WTC11 (cell line): ENCODE measurements at regions not wholly inside any gene's neighbourhood (a gene's known extent, or its start where the extent isn't known, plus 50 kb on each side); places are given as distances from the start of the nearest gene placed in this dataset.

Experiments used
- ATAC-seq: fragments of 200-7000 bp; cut with Tn5 transposase; 2 replicates; pipeline ENCODE4 v1.10.0; 2021; ENCODE audit warnings: mild to moderate bottlenecking, moderate library complexity
- CTCF ChIA-PET: fragments of 300-600 bp; sonication (Branson Sonifier 250); formaldehyde crosslinking; loops from one replicate; lab custom pipeline; 2021; ENCODE audit warnings: antibody characterized with exemption; lab: Charles Lee
- POLR2A ChIA-PET: fragments of 350-600 bp; sonication (Branson Sonifier 250); formaldehyde crosslinking; loops from one replicate; lab custom pipeline; 2021; ENCODE audit warnings: antibody characterized with exemption; lab: Charles Lee
- DNase-seq: peaks from one replicate; pipeline ENCODE4 v3.0.0; 2021; ENCODE audit warnings: low spot score
- H3K27ac Mint-ChIP-seq: 2 replicates; pipeline ENCODE4 v1.8.0; 2021; ENCODE audit warnings: mixed read lengths
- H3K27me3 Mint-ChIP-seq: 2 replicates; pipeline ENCODE4 v1.8.0; 2021; ENCODE audit warnings: low read depth, mild to moderate bottlenecking, moderate library complexity, mixed read lengths
- H3K36me3 Mint-ChIP-seq: 2 replicates; pipeline ENCODE4 v1.8.0; 2021; ENCODE audit warnings: mixed read lengths
- H3K4me1 Mint-ChIP-seq: 2 replicates; pipeline ENCODE4 v1.8.0; 2022; ENCODE audit warnings: mixed read lengths
- H3K4me3 Mint-ChIP-seq: 2 replicates; pipeline ENCODE4 v1.8.0; 2021; ENCODE audit warnings: mild to moderate bottlenecking, moderate library complexity, mixed read lengths
- H3K9me3 Mint-ChIP-seq: 2 replicates; pipeline ENCODE4 v1.8.0; 2021; ENCODE audit warnings: mixed read lengths
- ATF2 ChIP-seq: sonication (generic); formaldehyde crosslinking; IDR thresholded peaks from 2 replicates; pipeline ENCODE4 v1.8.1; 2022; ENCODE audit warnings: low read depth, missing genetic modification reagents, borderline replicate concordance
- CBFB ChIP-seq: sonication (generic); formaldehyde crosslinking; IDR thresholded peaks from 2 replicates; pipeline ENCODE4 v1.8.1; 2022; ENCODE audit warnings: mild to moderate bottlenecking, low read depth, missing genetic modification reagents
- CREM ChIP-seq: sonication (generic); formaldehyde crosslinking; IDR thresholded peaks from 2 replicates; pipeline ENCODE4 v1.8.1; 2022; ENCODE audit warnings: mild to moderate bottlenecking, missing genetic modification reagents, moderate library complexity
- ETV6 ChIP-seq: sonication (generic); formaldehyde crosslinking; IDR thresholded peaks from 2 replicates; pipeline ENCODE4 v1.8.1; 2022; ENCODE audit warnings: mild to moderate bottlenecking, missing genetic modification reagents
- FOXJ3 ChIP-seq: sonication (generic); formaldehyde crosslinking; IDR thresholded peaks from 2 replicates; pipeline ENCODE4 v1.9.0; 2021; ENCODE audit warnings: missing genetic modification reagents, mild to moderate bottlenecking, borderline replicate concordance
- IRF2 ChIP-seq: sonication (generic); formaldehyde crosslinking; IDR thresholded peaks from 2 replicates; pipeline ENCODE4 v1.8.0; 2022; ENCODE audit warnings: low read depth, missing genetic modification reagents, borderline replicate concordance
- JUN ChIP-seq: sonication (generic); formaldehyde crosslinking; IDR thresholded peaks from 2 replicates; pipeline ENCODE4 v1.8.0; 2023; ENCODE audit warnings: mild to moderate bottlenecking, missing genetic modification reagents
- KAT7 ChIP-seq: sonication (generic); formaldehyde crosslinking; IDR thresholded peaks from 2 replicates; pipeline ENCODE4 v1.8.1; 2023; ENCODE audit warnings: missing genetic modification reagents, mild to moderate bottlenecking, borderline replicate concordance
- MYBL2 ChIP-seq: sonication (generic); formaldehyde crosslinking; IDR thresholded peaks from 2 replicates; pipeline ENCODE4 v1.8.1; 2023; ENCODE audit warnings: mild to moderate bottlenecking, moderate library complexity, missing genetic modification reagents
- NFE2L1 ChIP-seq: sonication (generic); formaldehyde crosslinking; IDR thresholded peaks from 2 replicates; pipeline ENCODE4 v1.8.1; 2023; ENCODE audit warnings: missing genetic modification reagents
- NR2C2 ChIP-seq: sonication (generic); formaldehyde crosslinking; IDR thresholded peaks from 2 replicates; pipeline ENCODE4 v1.8.0; 2022; ENCODE audit warnings: mild to moderate bottlenecking, missing genetic modification reagents
- NR3C1 ChIP-seq: sonication (generic); formaldehyde crosslinking; conservative IDR thresholded peaks from 2 replicates; pipeline ENCODE4 v1.8.1; 2023; ENCODE audit warnings: low read depth, mild to moderate bottlenecking, missing genetic modification reagents
- PRDM15 ChIP-seq: sonication (generic); formaldehyde crosslinking; IDR thresholded peaks from 2 replicates; pipeline ENCODE4 v1.8.0; 2022; ENCODE audit warnings: missing genetic modification reagents
- TEAD4 ChIP-seq: sonication (generic); formaldehyde crosslinking; IDR thresholded peaks from 2 replicates; pipeline ENCODE4 v1.8.0; 2022; ENCODE audit warnings: mild to moderate bottlenecking, missing genetic modification reagents
- TP53 ChIP-seq: sonication (generic); formaldehyde crosslinking; IDR thresholded peaks from 2 replicates; pipeline ENCODE4 v1.8.1; 2023; ENCODE audit warnings: mild to moderate bottlenecking, missing genetic modification reagents
- USF2 ChIP-seq: sonication (generic); formaldehyde crosslinking; IDR thresholded peaks from 2 replicates; pipeline ENCODE4 v1.8.1; 2023; ENCODE audit warnings: mild to moderate bottlenecking, missing genetic modification reagents, moderate library complexity
- ZBTB21 ChIP-seq: sonication (generic); formaldehyde crosslinking; IDR thresholded peaks from 2 replicates; pipeline ENCODE4 v1.8.1; 2023; ENCODE audit warnings: mild to moderate bottlenecking, missing genetic modification reagents, borderline replicate concordance
- ZNF416 ChIP-seq: fragments of 250-450 bp; sonication (Bioruptor Pico); IDR thresholded peaks from 2 replicates; pipeline ENCODE4 v1.9.0; 2021; ENCODE audit warnings: mild to moderate bottlenecking, inconsistent platforms
- ZSCAN18 ChIP-seq: fragments of 250-450 bp; sonication (Bioruptor Pico); IDR thresholded peaks from 2 replicates; pipeline ENCODE4 v2.1.2; 2022; ENCODE audit warnings: mild to moderate bottlenecking, moderate library complexity
- TF ChIP-seq, protein P1 (sequence below): sonication (generic); formaldehyde crosslinking; IDR thresholded peaks from 2 replicates; pipeline ENCODE4 v1.8.1; 2023; ENCODE audit warnings: mild to moderate bottlenecking, missing genetic modification reagents, moderate library complexity
- TF ChIP-seq, protein P2 (sequence below): sonication (generic); formaldehyde crosslinking; IDR thresholded peaks from 2 replicates; pipeline ENCODE4 v1.8.1; 2022; ENCODE audit warnings: missing genetic modification reagents, borderline replicate concordance
- TF ChIP-seq, protein P3 (sequence below): sonication (generic); formaldehyde crosslinking; IDR thresholded peaks from 2 replicates; pipeline ENCODE4 v1.8.0; 2022; ENCODE audit warnings: mild to moderate bottlenecking, missing genetic modification reagents
- TF ChIP-seq, protein P4 (sequence below): fragments of 200-600 bp; IDR thresholded peaks from 2 replicates; pipeline ENCODE4 v1.8.0; 2022; ENCODE audit warnings: antibody characterized with exemption

- TF ChIP-seq ZSCAN18 (CRISPR knock-in tag), result no peak
- TF ChIP-seq FOXJ3, result no peak
- no peak for TF ChIP-seq ETV6 (CRISPR knock-in tag)
- TF ChIP-seq ZBTB21 (CRISPR knock-in tag), result no peak
- no peak for TF ChIP-seq NR3C1 (CRISPR knock-in tag)
- TF ChIP-seq, protein P1, sequence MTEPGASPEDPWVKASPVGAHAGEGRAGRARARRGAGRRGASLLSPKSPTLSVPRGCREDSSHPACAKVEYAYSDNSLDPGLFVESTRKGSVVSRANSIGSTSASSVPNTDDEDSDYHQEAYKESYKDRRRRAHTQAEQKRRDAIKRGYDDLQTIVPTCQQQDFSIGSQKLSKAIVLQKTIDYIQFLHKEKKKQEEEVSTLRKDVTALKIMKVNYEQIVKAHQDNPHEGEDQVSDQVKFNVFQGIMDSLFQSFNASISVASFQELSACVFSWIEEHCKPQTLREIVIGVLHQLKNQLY (CRISPR knock-in tag), result no peak
Observed at GRCh38 chr9:30579810-30580209, 1804.6 kb upstream of the ACO1 start (continued).

DNA sequence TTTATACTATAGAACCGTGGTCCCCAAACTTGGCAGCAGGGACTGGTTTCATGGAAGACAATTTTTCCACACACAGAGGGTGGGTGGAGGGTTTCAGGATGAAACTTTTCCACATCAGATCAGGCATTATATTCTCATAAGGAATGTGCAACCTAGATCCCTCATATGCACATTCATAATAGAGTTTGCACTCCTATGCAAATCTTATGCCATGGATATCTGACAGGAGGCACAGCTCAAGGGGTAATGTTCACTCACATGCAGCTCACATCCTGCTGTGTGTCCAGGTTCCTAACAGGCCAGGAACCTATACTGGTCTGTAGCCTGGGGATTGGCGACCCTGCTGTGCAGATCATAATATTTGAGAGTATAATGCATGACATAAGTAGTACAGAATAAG, 1802.2 kb upstream of the ACO1 start:
- POLR2A ChIA-PET, result no interaction called here
- Mint-ChIP-seq H3K4me1 (peaks cover 4% of the 10 kb centered on the region), H3K36me3 (no peaks in the 10 kb centered on the region), H3K27me3 (no peaks in the 10 kb centered on the region), H3K4me3 (no peak overlapping the region), H3K9me3 (no peaks in the 10 kb centered on the region), H3K27ac (no peak overlapping the region)
- no peak for DNase-seq
- ATAC-seq, result no peak
- CTCF ChIA-PET, result no interaction called here
- TF ChIP-seq MYBL2 (CRISPR knock-in tag), result no peak
- TF ChIP-seq KAT7 (CRISPR knock-in tag), result no peak
- no peak for TF ChIP-seq USF2
- TF ChIP-seq NFE2L1 (CRISPR knock-in tag), result no peak
- no peak for TF ChIP-seq NR2C2 (CRISPR knock-in tag)
- TF ChIP-seq CREM (CRISPR knock-in tag), result no peak
- TF ChIP-seq ZNF416 (CRISPR knock-in tag), result no peak
- TF ChIP-seq, protein P2, sequence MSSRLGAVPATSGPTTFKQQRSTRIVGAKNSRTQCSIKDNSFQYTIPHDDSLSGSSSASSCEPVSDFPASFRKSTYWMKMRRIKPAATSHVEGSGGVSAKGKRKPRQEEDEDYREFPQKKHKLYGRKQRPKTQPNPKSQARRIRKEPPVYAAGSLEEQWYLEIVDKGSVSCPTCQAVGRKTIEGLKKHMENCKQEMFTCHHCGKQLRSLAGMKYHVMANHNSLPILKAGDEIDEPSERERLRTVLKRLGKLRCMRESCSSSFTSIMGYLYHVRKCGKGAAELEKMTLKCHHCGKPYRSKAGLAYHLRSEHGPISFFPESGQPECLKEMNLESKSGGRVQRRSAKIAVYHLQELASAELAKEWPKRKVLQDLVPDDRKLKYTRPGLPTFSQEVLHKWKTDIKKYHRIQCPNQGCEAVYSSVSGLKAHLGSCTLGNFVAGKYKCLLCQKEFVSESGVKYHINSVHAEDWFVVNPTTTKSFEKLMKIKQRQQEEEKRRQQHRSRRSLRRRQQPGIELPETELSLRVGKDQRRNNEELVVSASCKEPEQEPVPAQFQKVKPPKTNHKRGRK, result no peak
- TF ChIP-seq PRDM15 (CRISPR knock-in tag), result no peak
- no peak for TF ChIP-seq IRF2 (CRISPR knock-in tag)
- TF ChIP-seq, protein P3, sequence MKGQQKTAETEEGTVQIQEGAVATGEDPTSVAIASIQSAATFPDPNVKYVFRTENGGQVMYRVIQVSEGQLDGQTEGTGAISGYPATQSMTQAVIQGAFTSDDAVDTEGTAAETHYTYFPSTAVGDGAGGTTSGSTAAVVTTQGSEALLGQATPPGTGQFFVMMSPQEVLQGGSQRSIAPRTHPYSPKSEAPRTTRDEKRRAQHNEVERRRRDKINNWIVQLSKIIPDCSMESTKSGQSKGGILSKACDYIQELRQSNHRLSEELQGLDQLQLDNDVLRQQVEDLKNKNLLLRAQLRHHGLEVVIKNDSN (CRISPR knock-in tag), result no peak
- TF ChIP-seq TEAD4 (CRISPR knock-in tag), result no peak
- no peak for TF ChIP-seq ATF2 (CRISPR knock-in tag)
- TF ChIP-seq CBFB (CRISPR knock-in tag), result no peak
- TF ChIP-seq TP53 (CRISPR knock-in tag), result no peak
- TF ChIP-seq, protein P4, sequence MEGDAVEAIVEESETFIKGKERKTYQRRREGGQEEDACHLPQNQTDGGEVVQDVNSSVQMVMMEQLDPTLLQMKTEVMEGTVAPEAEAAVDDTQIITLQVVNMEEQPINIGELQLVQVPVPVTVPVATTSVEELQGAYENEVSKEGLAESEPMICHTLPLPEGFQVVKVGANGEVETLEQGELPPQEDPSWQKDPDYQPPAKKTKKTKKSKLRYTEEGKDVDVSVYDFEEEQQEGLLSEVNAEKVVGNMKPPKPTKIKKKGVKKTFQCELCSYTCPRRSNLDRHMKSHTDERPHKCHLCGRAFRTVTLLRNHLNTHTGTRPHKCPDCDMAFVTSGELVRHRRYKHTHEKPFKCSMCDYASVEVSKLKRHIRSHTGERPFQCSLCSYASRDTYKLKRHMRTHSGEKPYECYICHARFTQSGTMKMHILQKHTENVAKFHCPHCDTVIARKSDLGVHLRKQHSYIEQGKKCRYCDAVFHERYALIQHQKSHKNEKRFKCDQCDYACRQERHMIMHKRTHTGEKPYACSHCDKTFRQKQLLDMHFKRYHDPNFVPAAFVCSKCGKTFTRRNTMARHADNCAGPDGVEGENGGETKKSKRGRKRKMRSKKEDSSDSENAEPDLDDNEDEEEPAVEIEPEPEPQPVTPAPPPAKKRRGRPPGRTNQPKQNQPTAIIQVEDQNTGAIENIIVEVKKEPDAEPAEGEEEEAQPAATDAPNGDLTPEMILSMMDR, result no peak
- TF ChIP-seq JUN (CRISPR knock-in tag), result no peak
